ENCODE measurements at regions not wholly inside any gene's neighbourhood (a gene's known extent, or its start where the extent isn't known, plus 50 kb on each side); places are given as distances from the start of the nearest gene placed in this dataset.

GRCh38 chr15:62625429-62626033, 417.0 kb upstream of the TPM1 start:
- no peak for DNase-seq (ENCODE audit: low read depth in 4 of 4, low spot score in 1 of 4)

- DNase-seq (ENCODE audit: low read depth in 4 of 4, low spot score in 1 of 4): no peak
These were observed 415.6 kb upstream of the TPM1 start for GRCh38 chr15:62626903-62627302.

GRCh38 chr15:62631076-62631724, 411.3 kb upstream of the TPM1 start:
- no peak for DNase-seq (ENCODE audit: low read depth in 4 of 4, low spot score in 1 of 4)

- DNase-seq (ENCODE audit: low read depth in 4 of 4, low spot score in 1 of 4): no peak
These were observed 405.5 kb upstream of the TPM1 start for GRCh38 chr15:62636823-62637573.

GRCh38 chr15:62637574-62637897, 405.0 kb upstream of the TPM1 start:
- DNase-seq (ENCODE audit: low read depth in 4 of 4, low spot score in 1 of 4): no peak

- DNase-seq (ENCODE audit: low read depth in 4 of 4, low spot score in 1 of 4): no peak
These were observed 404.5 kb upstream of the TPM1 start for GRCh38 chr15:62637950-62638619.

- no peak for DNase-seq (ENCODE audit: low read depth in 4 of 4, low spot score in 1 of 4)
These were observed 403.1 kb upstream of the TPM1 start for GRCh38 chr15:62639432-62639831.

GRCh38 chr15:62639906-62640605, 402.5 kb upstream of the TPM1 start:
- DNase-seq (ENCODE audit: low read depth in 4 of 4, low spot score in 1 of 4): no peak

GRCh38 chr15:62641825-62642224, 400.7 kb upstream of the TPM1 start:
- no peak for DNase-seq (ENCODE audit: low read depth in 4 of 4, low spot score in 1 of 4)

- no peak for DNase-seq (ENCODE audit: low read depth in 4 of 4, low spot score in 1 of 4)
These were observed 399.0 kb upstream of the TPM1 start for GRCh38 chr15:62643572-62643971.

GRCh38 chr15:62644216-62644888, 398.2 kb upstream of the TPM1 start:
- DNase-seq (ENCODE audit: low read depth in 4 of 4, low spot score in 1 of 4): no peak

GRCh38 chr15:62644889-62645742, 397.4 kb upstream of the TPM1 start:
- no peak for DNase-seq (ENCODE audit: low read depth in 4 of 4, low spot score in 1 of 4)

- no peak for DNase-seq (ENCODE audit: low read depth in 4 of 4, low spot score in 1 of 4)
These were observed 395.2 kb upstream of the TPM1 start for GRCh38 chr15:62647202-62647842.

- no peak for DNase-seq (ENCODE audit: low read depth in 4 of 4, low spot score in 1 of 4)
These were observed 394.6 kb upstream of the TPM1 start for GRCh38 chr15:62647843-62648505.

- no peak for DNase-seq (ENCODE audit: low read depth in 4 of 4, low spot score in 1 of 4)
These were observed 393.6 kb upstream of the TPM1 start for GRCh38 chr15:62648954-62649353.

GRCh38 chr15:62649793-62650420, 392.6 kb upstream of the TPM1 start:
- peak in 1 of 4 experiments; percentile 6 for DNase-seq (ENCODE audit: low read depth in 4 of 4, low spot score in 1 of 4)

GRCh38 chr15:62653122-62653521, 389.4 kb upstream of the TPM1 start:
- no peak for DNase-seq (ENCODE audit: low read depth in 4 of 4, low spot score in 1 of 4)

- no peak for DNase-seq (ENCODE audit: low read depth in 4 of 4, low spot score in 1 of 4)
These were observed 386.5 kb upstream of the TPM1 start for GRCh38 chr15:62656071-62656470.

Data from stimulated activated CD4-positive, alpha-beta T cell treated with anti-CD3 and anti-CD28 coated beads, Interleukin-1b, Interleukin-23, amount 100 ng/mL, for 24 hours (primary cell).